Posterior vena cava (tissue), 2 donors: ENCODE measurements at regions not wholly inside any gene's neighbourhood (a gene's known extent, or its start where the extent isn't known, plus 50 kb on each side); places are given as distances from the start of the nearest gene placed in this dataset.

Experiments
- DNase-seq: peaks from one replicate; pipeline ENCODE4 v3.0.0-alpha.2; 2020; ENCODE audit warnings: low spot score
- intact Hi-C, 2 donors: fragments of 100-400 bp; cut with DNase I; formaldehyde crosslinking; loops; one replicate each; pipeline versions ENCODE4 v1.14.1 to v1.14.2; 2022 to 2023
- donor health status: DM: yes; HTN: yes; CAD: no.
- donor health status: DM: yes; HTN: yes; CAD: no.

GRCh38 chr10:75347186-75347585 lies 54.4 kb downstream of the ZNF503 start:
- no peak for DNase-seq
- intact Hi-C loops: no loop called here

DNA sequence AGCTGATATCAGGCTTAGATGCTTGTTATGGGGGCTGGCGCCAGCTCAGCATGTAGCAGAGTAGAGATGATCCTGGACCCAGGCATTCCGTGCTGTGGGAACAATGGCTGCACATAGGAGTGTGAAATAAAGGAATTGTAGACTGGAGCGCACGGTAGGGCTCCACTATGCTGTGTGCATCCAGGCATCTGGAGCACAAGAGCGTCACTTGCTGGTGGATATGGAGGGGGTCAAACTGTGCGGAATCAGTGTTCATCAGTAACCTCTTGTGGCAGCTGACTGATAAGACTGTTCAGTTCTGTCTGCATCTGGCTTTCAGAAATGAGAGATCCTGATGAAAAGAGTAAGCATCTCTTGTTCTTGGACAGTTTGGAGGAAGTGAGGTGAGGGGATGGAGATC lies 55.8 kb downstream of the ZNF503 start:
- intact Hi-C loops: no loop called here
- DNase-seq: no peak

DNA sequence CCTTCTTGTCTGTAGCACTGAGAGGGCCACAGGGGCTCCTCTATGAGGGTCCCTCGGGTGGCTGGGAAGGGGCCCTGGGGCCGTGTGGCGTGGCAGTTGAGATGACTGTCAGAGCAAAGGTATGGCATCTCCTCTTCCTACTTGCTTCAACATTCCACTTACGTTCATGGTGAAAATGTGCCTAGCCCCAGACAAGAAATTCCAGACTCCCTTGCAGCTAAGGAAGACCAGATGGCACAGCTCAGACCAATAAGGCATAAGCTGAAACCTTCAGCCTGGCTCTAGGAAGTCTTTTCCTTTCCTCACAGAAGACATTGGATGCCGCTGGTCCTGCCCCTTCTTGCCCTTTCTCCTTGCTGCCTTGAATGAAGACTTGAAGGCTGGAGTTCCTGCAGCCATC lies 57.4 kb downstream of the ZNF503 start:
- intact Hi-C loops: no loop called here
- no peak for DNase-seq

DNA sequence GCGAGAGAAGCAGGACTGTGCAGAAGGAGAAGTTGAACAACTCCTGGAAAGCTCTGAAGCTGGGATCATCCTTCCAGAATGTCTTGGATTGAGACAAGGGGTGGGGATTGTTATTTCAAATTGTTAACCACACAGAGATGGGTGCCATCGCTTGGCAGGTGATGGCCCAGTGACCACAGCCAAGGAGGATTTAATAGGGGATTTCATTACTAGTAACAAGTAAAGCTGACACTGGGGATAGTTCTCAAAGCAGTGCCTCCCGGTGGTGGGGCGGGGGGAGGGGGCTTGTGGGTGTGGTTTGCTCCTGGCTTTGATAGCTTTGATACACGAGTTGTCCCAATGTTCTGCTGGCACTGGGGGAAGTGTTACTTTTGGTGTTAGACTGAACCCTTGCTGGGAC lies 59.2 kb downstream of the ZNF503 start:
- no peak for DNase-seq
- intact Hi-C loops: no loop called here

GRCh38 chr10:75335983-75336382 lies 65.6 kb downstream of the ZNF503 start:
- intact Hi-C loops: no loop called here
- no peak for DNase-seq

GRCh38 chr10:75335191-75335590 lies 66.4 kb downstream of the ZNF503 start:
- no peak for DNase-seq
- intact Hi-C loops: no loop called here

GRCh38 chr10:75334720-75335119 lies 66.8 kb downstream of the ZNF503 start:
- intact Hi-C loops: no loop called here
- no peak for DNase-seq

DNA sequence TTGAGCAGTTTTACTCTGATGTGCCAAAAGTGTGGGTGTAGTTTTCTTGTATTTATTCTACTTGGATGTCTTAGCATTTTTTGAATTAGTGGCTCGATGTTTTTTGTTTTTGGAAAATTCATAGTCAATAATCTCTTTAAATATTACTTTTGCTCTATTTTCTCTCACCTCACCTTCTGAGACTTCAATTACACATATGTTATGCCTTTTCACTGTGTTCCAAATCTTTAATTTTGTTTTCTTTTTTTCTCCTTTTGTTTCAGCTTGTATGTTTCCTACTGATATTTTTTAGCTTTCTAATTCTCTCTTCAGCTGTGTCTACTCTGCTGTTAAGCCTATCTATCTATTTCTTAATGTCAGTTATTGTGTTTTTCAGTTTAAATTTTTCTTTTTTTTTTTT lies 69.5 kb downstream of the ZNF503 start:
- no peak for DNase-seq
- intact Hi-C loops: no loop called here

DNA sequence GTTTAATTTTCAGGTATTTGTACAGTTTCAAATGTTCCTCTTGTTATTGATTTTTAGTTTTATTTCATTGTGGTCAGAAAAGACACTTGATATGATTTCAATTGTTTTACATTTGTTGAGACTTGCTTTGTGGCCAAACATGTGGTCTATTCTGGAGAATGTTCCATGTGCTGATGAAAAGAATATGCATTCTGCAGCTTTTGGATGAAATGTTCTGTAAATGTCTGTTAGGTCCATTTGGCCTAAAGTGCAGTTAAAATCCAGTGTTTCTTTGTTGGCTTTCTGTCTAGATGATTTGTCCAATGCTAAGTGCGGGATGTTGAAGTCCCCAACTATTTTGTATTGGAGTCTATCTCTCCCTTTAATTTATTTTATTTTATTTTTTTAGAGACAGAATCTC lies 70.5 kb downstream of the ZNF503 start:
- no peak for DNase-seq
- intact Hi-C loops: no loop called here

DNA sequence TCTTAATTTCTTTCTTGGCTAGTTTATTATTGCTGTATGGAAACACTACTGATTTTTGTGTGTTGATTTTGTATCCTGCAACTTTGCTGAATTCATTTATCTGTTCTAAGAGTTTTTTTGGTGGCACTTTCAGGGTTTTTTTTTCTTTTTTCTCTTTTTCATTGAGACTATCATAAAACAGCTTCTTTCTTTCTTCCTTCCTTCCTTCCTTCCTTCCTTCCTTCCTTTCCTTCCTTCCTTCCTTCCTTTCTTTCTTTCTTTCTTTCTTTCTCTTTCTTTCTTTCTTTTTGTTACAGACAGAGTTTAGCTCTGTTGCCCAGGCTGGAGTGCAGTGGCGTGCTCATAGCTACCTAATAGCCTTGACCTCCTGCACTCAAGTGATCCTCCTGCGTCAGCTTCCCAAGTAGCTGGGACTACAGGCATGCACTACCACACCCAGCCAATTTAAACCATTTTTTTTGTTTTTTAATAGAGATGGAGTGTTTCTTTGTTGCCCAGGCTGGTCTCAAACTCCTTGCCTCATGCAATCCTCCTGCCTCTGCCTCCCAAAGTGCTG lies 72.3 kb downstream of the ZNF503 start:
- intact Hi-C loops: no loop called here

DNA sequence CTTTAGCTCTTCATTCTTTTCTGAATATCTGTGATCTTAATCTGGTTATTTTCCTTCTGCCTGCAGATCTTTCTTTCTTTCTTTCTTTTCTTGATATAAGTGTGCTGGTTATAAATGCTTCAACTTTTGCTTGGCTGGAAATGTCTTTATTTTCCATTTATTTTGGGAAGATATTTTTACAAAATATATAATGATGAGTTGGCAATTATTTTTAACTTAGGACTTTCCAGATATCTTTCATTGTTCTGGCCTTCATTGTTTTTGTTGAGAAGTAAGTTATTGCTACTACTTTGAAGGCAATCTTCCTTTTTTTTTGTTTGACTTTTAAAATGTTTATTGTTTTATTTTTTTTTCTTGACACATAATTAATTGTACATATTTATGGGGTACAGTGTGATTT lies 75.3 kb downstream of the ZNF503 start:
- DNase-seq: no peak
- intact Hi-C loops: loop anchor here in 1 of 2 donors (2.0 kb wide), 1 partner anchor 44 kb away; no protein-coding TSS in a partner anchor

More for the DNA sequence above, 72.3 kb downstream of the ZNF503 start:
- DNase-seq: no peak

GRCh38 chr10:75319274-75319673 lies 82.3 kb downstream of the ZNF503 start:
- intact Hi-C loops: no loop called here
- no peak for DNase-seq

DNA sequence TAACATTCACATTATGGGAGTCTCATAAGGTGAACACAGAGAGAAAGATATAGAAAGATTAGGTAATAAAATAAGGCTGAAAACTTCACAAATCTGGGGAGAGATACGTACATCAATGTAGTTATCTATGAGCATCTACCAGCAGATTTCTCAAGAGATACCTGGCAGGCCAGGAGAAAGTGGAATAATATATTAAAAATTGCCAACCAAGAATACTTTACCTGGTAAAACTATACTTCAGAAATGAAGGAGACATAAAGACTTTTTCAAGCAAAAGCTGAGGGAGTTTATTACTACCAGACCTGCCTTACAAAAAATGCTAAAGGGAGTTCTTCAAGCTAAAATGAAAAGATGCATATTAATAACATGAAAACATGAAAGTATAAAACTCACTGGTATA lies 78.8 kb upstream of the COMTD1 start:
- intact Hi-C loops: no loop called here
- no peak for DNase-seq

GRCh38 chr10:75312440-75312839 lies 76.7 kb upstream of the COMTD1 start:
- DNase-seq: no peak
- intact Hi-C loops: no loop called here

DNA sequence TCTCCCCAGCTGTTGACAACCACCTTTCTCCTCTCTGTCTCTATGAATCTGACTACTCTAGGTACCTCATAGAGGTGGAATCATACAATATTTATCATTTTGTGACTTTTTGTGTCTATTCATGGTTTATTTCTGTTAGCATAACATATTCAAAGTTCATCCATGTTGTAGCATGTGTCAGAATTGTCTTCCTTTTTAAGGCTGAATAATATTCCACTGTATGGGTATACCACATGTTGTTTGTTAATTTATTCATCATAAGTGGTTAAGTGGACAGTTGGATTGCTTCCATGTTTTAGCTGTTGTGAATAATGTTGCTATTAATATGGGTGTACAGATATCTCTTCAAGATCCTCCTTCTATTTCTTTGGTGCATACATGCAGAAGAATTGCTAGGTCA lies 69.9 kb upstream of the COMTD1 start:
- DNase-seq: no peak
- intact Hi-C loops: no loop called here

DNA sequence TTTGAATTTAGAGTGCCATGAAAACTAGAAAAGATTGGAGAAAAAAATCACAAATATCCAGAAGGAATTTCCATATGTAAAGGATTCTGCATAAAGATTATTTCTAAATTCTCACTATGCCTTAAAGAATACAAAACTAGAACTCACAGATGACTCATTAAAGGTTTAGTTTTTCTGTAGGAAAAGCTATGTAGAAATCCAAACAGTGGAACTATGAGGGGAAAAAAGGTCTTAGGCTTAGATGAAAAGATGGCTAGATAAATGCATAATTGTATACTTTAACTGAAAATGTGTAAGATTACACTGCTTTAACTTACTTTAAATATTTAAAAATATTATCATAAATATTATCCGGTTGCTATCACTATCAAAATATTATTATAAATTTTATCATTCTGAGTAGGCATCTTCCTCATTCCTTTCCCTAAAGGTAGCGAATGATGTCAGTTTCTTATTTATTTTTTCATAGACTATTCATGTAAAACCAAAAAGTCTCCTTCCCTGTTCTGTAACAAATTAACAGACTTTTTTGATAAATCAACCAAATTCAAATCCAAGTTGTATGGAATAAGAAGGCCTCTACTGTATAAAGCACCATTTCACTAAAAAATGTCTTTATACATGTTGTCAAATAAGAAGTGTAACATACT lies 69.1 kb upstream of the COMTD1 start:
- no peak for DNase-seq
- intact Hi-C loops: no loop called here

GRCh38 chr10:75304313-75304712 lies 68.6 kb upstream of the COMTD1 start:
- intact Hi-C loops: no loop called here

DNA sequence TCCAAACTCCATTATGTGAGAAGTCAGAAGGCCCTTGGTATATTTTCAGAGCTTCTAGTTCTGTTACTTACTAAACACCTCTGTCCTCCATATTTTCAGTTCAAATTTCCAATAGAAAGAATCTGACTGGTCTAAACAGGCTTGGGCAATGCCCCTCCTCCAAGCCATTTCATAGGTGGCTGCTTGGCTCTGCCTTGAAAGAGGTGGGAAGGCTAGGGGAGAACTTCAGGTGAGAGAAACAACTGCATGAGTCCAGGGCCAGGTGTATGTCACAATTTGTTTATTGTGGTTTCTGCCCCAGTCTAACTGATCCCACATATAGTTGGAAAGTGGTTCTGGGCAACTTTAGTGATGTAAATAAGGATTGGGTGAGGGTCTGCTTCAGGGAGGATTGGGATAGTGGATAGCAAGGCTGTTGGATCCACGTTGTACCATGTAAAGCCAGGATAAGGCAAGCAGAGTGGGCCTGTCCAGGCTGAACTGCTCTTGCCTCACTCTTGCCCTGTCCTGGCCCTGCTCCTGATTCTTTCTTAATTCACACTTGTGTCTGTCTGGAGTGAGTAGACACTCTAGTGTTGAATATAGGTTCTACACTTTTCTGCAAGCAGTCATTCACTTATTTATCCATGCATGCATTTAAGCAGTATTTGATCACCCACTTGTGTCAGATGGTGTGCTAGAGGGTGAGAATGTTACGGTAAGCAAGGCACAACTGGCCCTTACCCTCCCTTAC lies 67.5 kb upstream of the COMTD1 start:
- DNase-seq: no peak
- intact Hi-C loops: no loop called here

More at GRCh38 chr10:75304313-75304712, 68.6 kb upstream of the COMTD1 start:
- no peak for DNase-seq

GRCh38 chr10:75302029-75302428 lies 66.3 kb upstream of the COMTD1 start:
- no peak for DNase-seq
- intact Hi-C loops: no loop called here

DNA sequence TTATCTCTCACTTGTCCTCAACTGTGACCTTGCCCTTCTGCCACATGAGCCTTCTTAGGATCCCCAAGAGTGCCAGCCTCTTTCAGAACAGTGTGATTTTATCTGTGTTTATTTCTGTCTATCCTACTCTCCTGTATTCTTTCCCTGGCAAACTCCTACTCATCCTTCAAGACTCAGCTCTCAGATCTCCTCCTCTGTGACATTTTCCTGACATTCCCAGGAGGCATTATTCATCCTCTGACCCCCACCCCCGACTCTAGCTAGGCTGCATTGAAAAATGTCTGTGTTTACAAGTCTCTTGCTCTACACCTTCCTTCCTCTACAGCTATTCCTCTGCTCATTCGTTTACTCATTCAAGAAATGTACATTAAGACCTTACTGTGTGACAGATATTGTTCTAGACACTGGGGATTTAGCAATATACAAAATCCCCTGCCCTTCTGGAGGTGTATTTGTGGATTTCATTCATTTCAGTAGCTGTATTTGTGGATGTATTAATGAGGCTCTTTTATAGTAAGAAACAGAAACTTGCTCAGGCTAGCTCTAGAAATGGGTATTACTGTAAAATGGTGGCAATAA lies 61.4 kb upstream of the COMTD1 start:
- no peak for DNase-seq
- intact Hi-C loops: no loop called here
